Keratinocyte (primary cell): ENCODE measurements at regions not wholly inside any gene's neighbourhood (a gene's known extent, or its start where the extent isn't known, plus 50 kb on each side); places are given as distances from the start of the nearest gene placed in this dataset.
"Not testable (repeated sequence)": the region's sequence is repeated elsewhere in the genome, so short reads cannot be mapped to it uniquely, and the experiment has no call there.

ENCODE experiments used
- DNase-seq: peaks from one replicate; pipeline ENCODE4 v3.0.0-alpha.2; 2011; ENCODE audit warnings: low read depth, missing footprints, low spot score
- FAIRE-seq: peaks from 2 replicates; lab custom pipeline; 2011; peaks lifted over from hg19 to GRCh38; lab: Jason Lieb, UNC
- H2AFZ ChIP-seq: 2 replicates; pipeline ENCODE4 v1.6.0; 2012; ENCODE audit warnings: low read length, control low read depth, inconsistent platforms; ENCODE audit not compliant: control insufficient read depth
- H3K27ac ChIP-seq: 2 replicates; pipeline ENCODE4 v1.5.1; 2011; ENCODE audit warnings: low read length; ENCODE audit not compliant: control insufficient read depth, insufficient read depth
- H3K27me3 ChIP-seq: 3 replicates; pipeline ENCODE4 v1.6.0; 2011; ENCODE audit warnings: low read length; ENCODE audit not compliant: control insufficient read depth, insufficient read depth; ENCODE audit errors: extremely low read depth
- H3K36me3 ChIP-seq, 2 experiments: 2 replicates in 1 of 2; 3 replicates in 1 of 2; pipeline ENCODE4 v1.5.1; 2011; ENCODE audit warnings: low read length in 2 of 2, mild to moderate bottlenecking in 1 of 2; ENCODE audit not compliant: control insufficient read depth in 2 of 2, insufficient read depth in 2 of 2; ENCODE audit errors: extremely low read depth in 1 of 2
- H3K4me1 ChIP-seq: 3 replicates; pipeline ENCODE4 v1.5.1; 2011; ENCODE audit warnings: low read length; ENCODE audit not compliant: control insufficient read depth, insufficient read depth; ENCODE audit errors: extremely low read depth
- H3K4me2 ChIP-seq: 3 replicates; pipeline ENCODE4 v1.6.0; 2011; ENCODE audit warnings: low read depth, low read length; ENCODE audit not compliant: control insufficient read depth, insufficient read depth; ENCODE audit errors: extremely low read depth
- H3K4me3 ChIP-seq, 3 experiments: fragments of 200-600 bp in 1 of 3; sonication (generic) in 1 of 3; 2 replicates in 2 of 3; 3 replicates in 1 of 3; pipeline ENCODE4 v1.5.1; 2011 to 2016; ENCODE audit warnings: low read length in 3 of 3, mild to moderate bottlenecking in 3 of 3, control low read depth in 2 of 3, inconsistent platforms in 1 of 3, low read depth in 1 of 3, mixed read lengths in 1 of 3, mixed run types in 1 of 3, moderate library complexity in 1 of 3; ENCODE audit not compliant: control insufficient read depth in 2 of 3, insufficient read depth in 2 of 3; ENCODE audit errors: extremely low read depth in 1 of 3
- H3K79me2 ChIP-seq: 2 replicates; pipeline ENCODE4 v1.6.0; 2012; ENCODE audit warnings: low read length; ENCODE audit not compliant: control insufficient read depth, insufficient read depth
- H3K9ac ChIP-seq: 3 replicates; pipeline ENCODE4 v1.6.0; 2011; ENCODE audit warnings: low read length; ENCODE audit not compliant: control insufficient read depth, insufficient read depth; ENCODE audit errors: extremely low read depth
- H3K9me1 ChIP-seq: 3 replicates; pipeline ENCODE4 v1.6.0; 2011; ENCODE audit warnings: low read length; ENCODE audit not compliant: control insufficient read depth, insufficient read depth; ENCODE audit errors: extremely low read depth
- H3K9me3 ChIP-seq: 2 replicates; pipeline ENCODE4 v1.5.1; 2012; ENCODE audit warnings: low read depth, low read length; ENCODE audit not compliant: control insufficient read depth
- H4K20me1 ChIP-seq: 3 replicates; pipeline ENCODE4 v1.6.0; 2011; ENCODE audit warnings: low read length; ENCODE audit not compliant: control insufficient read depth, insufficient read depth; ENCODE audit errors: extremely low read depth
- CTCF ChIP-seq, 3 experiments: IDR thresholded peaks in 1 of 3; conservative IDR thresholded peaks in 1 of 3; optimal IDR thresholded peaks in 1 of 3; 2 replicates in 2 of 3; 3 replicates in 1 of 3; pipeline versions ENCODE3 to v1.5.1; 2011; ENCODE audit warnings: low read length in 3 of 3, mild to moderate bottlenecking in 3 of 3, moderate library complexity in 2 of 3, control low read depth in 1 of 3, inconsistent platforms in 1 of 3; ENCODE audit not compliant: insufficient read depth in 2 of 3; ENCODE audit errors: extremely low read depth in 1 of 3
- EZH2 ChIP-seq: IDR thresholded peaks from one replicate; pipeline ENCODE4 v1.6.1; 2012; ENCODE audit warnings: inconsistent platforms, mild to moderate bottlenecking, low read length, moderate library complexity
- dilution Hi-C: fragments of 300-500 bp; cut with MboI; formaldehyde crosslinking; loops from one replicate; pipeline ENCODE4 v1.7.0; 2020; ENCODE audit warnings: low sequenced_read_pairs; ENCODE audit not compliant: extremely low pct_ligation_motif_present

DNA sequence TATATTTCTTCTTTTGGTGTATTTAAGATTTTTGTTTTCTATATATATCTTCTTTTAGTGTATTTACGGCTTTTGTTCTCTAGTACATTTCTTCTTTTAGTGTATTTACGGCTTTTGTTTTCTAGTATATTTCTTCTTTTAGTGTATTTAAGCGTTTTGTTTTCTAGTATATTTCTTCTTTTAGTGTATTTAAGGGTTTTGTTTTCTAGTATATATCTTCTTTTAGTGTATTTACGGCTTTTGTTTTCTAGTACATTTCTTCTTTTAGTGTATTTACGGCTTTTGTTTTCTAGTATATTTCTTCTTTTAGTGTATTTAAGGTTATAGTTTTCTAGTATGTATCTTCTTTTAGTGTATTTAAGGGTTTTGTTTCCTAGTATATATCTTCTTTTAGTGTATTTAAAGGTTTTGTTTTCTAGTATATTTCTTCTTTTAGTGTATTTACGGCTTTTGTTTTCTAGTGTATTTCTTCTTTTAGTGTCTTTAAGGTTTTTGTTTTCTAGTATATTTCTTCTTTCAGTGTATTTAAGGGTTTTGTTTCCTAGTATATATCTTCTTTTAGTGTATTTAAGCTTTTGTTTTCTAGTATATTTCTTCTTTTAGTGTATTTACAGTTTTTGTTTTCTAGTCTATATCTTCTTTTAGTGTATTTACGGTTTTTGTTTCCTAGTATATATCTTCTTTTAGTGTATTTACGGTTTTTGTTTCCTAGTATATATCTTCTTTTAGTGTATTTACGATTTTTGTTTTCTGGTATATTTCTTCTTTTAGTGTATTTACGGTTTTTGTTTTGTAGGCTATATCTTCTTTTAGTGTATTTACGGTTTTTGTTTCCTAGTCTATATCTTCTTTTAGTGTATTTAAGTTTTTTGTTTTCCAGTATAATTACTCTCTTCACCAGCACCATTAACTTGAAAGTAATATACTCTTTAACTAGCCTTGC, 249.4 kb downstream of the SHOX start:
- H3K9me1 ChIP-seq, H3K4me2 ChIP-seq, H3K9me3 ChIP-seq, H2AFZ ChIP-seq, H3K27ac ChIP-seq, H3K27me3 ChIP-seq, FAIRE-seq, H3K36me3 ChIP-seq, DNase-seq, H3K4me3 ChIP-seq, H4K20me1 ChIP-seq, H3K79me2 ChIP-seq, H3K9ac ChIP-seq, H3K4me1 ChIP-seq, dilution Hi-C loops: not testable (repeated sequence)

DNA sequence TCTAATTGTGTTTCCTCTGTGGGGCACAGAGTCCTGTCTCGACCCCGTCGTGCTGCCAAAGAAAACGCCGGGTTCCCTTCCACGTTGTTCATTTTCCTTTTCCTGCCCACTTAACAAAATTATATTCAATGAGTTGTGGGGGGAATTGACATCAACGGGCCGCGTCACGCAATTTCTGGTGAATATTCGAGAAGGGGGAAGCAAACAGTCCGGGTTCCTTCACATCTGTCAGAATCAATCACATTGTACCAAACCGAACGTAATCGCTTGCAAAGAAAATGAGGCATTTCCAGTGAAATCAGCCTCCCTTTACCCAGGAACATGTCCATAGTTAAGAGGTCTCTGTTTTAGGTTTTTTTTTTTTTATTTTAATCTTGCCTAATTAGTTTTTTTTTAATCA, 243.5 kb downstream of the SHOX start:
- H3K4me2 ChIP-seq: no peak overlapping the region
- dilution Hi-C loops: no loop called here
- no peaks in the 10 kb centered on the region for H3K79me2 ChIP-seq
- H3K9me3 ChIP-seq: peaks cover 9% of the 10 kb centered on the region
- DNase-seq: no peak
- TF ChIP-seq CTCF (optimal IDR thresholded peaks at IDR 0.05 in 1 of 3, IDR thresholded peaks at IDR 0.05 in 1 of 3, conservative IDR thresholded peaks at IDR 0.05 in 1 of 3; ENCODE audit: extremely low read depth in 1 of 3, insufficient read depth in 2 of 3, low read length in 3 of 3) (no peak), EZH2 (no peak)
- H3K27me3 ChIP-seq: no peaks in the 10 kb centered on the region
- H3K36me3 ChIP-seq: no peaks in the 10 kb centered on the region
- H3K4me3 ChIP-seq: no peak overlapping the region
- H4K20me1 ChIP-seq: no peaks in the 10 kb centered on the region
- H3K9me1 ChIP-seq: no peaks in the 10 kb centered on the region
- H3K4me1 ChIP-seq: no peaks in the 10 kb centered on the region
- FAIRE-seq: no peak
- no peak overlapping the region for H3K27ac ChIP-seq
- no peak overlapping the region for H2AFZ ChIP-seq
- H3K9ac ChIP-seq: no peak overlapping the region
